ENCODE measurements at regions not wholly inside any gene's neighbourhood (a gene's known extent, or its start where the extent isn't known, plus 50 kb on each side); places are given as distances from the start of the nearest gene placed in this dataset.
"Not testable (repeated sequence)": the region's sequence is repeated elsewhere in the genome, so short reads cannot be mapped to it uniquely, and the experiment has no call there.

DNA sequence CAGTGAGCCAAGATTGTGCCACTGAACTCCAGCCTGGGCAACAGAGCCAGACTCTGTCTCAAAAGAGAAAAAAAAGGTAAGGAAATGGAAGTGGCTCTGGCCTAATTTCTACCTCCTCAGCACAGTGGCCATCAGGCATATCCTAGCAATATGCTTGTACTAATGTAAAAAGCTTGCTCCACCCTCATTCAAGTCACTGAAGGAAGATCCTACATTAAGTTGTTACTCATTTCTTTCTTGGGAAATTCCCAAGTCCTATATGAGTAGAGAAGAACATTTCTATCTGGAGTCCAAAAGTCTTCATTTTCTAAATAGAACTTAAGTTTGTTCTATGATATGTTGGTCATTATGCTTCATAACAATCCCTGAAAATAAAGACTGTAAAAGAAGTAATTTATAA lies 67.3 kb upstream of the HOXC13 start:
- no peak overlapping the region for H3K27ac ChIP-seq
- H3K9me3 ChIP-seq (replicated peaks), result no peaks in the 10 kb centered on the region
- H3K4me3 ChIP-seq, result no peak overlapping the region
- no peak for DNase-seq
- no peaks in the 10 kb centered on the region for H3K36me3 ChIP-seq
- peaks cover 5% of the 10 kb centered on the region; the same call in 1 of the 2 replicates for H3K4me1 ChIP-seq
- H3K27me3 ChIP-seq, result no peaks in the 10 kb centered on the region

DNA sequence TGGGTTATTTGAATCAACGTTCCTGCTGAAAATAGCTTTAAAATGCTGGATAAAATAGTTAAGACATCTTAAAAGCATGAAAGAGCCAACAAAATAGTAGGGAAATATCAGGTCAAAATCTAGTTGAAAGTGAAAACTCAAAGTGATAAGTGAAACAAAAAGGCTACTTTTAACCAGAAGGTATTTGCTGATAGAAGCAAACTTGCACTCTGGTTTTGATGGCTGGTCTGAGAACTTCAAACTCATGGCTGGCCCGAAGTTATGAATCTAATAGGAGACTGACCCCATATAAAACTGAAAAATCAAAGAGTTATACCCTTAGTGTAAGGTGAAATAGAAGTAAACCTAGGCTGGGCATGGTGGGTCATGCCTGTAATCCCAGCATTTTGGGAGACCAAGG lies 66.3 kb upstream of the HOXC13 start:
- H3K4me3 ChIP-seq, result no peak overlapping the region
- peaks cover 5% of the 10 kb centered on the region; the same call in 1 of the 2 replicates for H3K4me1 ChIP-seq
- no peak overlapping the region for H3K27ac ChIP-seq
- H3K9me3 ChIP-seq (replicated peaks), result no peaks in the 10 kb centered on the region
- no peaks in the 10 kb centered on the region for H3K27me3 ChIP-seq
- DNase-seq, result no peak
- no peaks in the 10 kb centered on the region for H3K36me3 ChIP-seq

DNA sequence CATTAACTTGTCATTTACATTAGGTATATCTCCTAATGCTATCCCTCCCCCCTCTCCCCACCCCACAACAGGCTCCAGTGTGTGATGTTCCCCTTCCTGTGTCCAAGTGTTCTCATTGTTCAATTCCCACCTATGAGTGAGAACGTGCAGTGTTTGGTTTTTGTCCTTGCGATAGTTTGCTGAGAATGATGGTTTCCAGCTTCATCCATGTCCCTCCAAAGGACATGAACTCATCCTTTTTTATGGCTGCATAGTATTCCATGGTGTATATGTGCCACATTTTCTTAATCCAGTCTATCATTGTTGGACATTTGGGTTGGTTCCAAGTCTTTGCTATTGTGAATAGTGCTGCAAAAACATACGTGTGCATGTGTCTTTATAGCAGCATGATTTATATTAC lies 60.7 kb upstream of the HOXC13 start:
- not testable (repeated sequence) for H3K27ac ChIP-seq; H3K4me1 ChIP-seq; H3K4me3 ChIP-seq; H3K9me3 ChIP-seq (replicated peaks); DNase-seq; H3K27me3 ChIP-seq; H3K36me3 ChIP-seq

DNA sequence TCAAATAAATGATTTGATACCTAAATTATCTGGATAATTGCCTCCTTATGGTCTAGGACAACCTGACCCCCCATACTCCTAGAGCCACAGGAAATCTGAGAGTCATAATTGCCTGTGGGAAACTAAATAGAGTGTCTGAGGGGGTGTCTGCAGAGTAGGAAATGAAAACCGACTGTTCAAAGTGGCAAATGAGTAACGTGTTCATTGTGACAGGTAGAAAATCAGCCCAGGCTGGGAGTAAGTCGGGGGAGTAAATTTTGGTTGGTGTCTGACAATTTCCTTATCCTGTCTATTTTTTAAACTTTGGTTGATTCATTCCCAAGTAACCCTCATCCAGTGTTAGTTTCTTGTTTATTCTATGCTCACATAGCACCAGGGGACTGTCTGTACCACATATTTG lies 51.6 kb upstream of the HOXC13 start:
- no peak overlapping the region for H3K4me3 ChIP-seq
- DNase-seq, result no peak
- no peaks in the 10 kb centered on the region for H3K36me3 ChIP-seq

DNA sequence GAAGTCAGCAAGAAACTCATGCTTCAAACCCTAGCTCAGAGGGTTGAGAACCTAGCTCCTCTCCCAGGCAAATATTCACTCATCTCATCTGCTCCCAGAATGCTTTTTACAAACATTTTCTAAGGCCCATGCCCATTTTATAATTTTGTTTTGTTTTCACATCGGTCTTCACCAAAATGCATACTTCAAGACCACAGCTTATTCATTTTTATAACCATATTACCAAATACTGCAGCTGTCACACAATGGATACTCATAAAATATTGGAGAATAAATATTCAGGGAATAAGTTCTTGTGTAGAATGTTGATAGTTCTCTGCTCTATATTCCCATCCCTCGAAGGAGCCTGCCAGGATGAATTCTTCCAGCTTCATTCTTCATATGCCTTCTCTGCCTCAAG lies 50.8 kb upstream of the HOXC13 start:
- no peak overlapping the region for H3K4me3 ChIP-seq
- peaks cover 4% of the 10 kb centered on the region for H3K27me3 ChIP-seq
- no peaks in the 10 kb centered on the region for H3K9me3 ChIP-seq (replicated peaks)
- no peak overlapping the region for H3K27ac ChIP-seq
- no peaks in the 10 kb centered on the region for H3K36me3 ChIP-seq
- DNase-seq, result no peak
- H3K4me1 ChIP-seq, result no peaks in the 10 kb centered on the region

More for the DNA sequence above, 51.6 kb upstream of the HOXC13 start:
- no peaks in the 10 kb centered on the region for H3K9me3 ChIP-seq (replicated peaks)
- peaks cover 4% of the 10 kb centered on the region for H3K27me3 ChIP-seq
- H3K4me1 ChIP-seq, result no peaks in the 10 kb centered on the region
- no peak overlapping the region for H3K27ac ChIP-seq
